ENCODE measurements at regions not wholly inside any gene's neighbourhood (a gene's known extent, or its start where the extent isn't known, plus 50 kb on each side); places are given as distances from the start of the nearest gene placed in this dataset.

GRCh38 chr22:49481659-49482399 lies 345.8 kb downstream of the BRD1 start:
- no peak for DNase-seq (ENCODE audit: low read depth)

- DNase-seq (ENCODE audit: low read depth) = no peak
Measured at GRCh38 chr22:49480896-49481658, 346.6 kb downstream of the BRD1 start.

GRCh38 chr22:49480331-49480730 lies 347.3 kb downstream of the BRD1 start:
- no peak for DNase-seq (ENCODE audit: low read depth)

GRCh38 chr22:49479566-49479965 lies 348.1 kb downstream of the BRD1 start:
- DNase-seq (ENCODE audit: low read depth) = no peak

- DNase-seq (ENCODE audit: low read depth) = no peak
Measured at GRCh38 chr22:49476800-49477400, 350.8 kb downstream of the BRD1 start.

- DNase-seq (ENCODE audit: low read depth) = no peak
Measured at GRCh38 chr22:49476176-49476575, 351.5 kb downstream of the BRD1 start.

- DNase-seq (ENCODE audit: low read depth) = no peak
Measured at GRCh38 chr22:49475253-49475652, 352.4 kb downstream of the BRD1 start.

GRCh38 chr22:49473286-49473685 lies 354.4 kb downstream of the BRD1 start:
- DNase-seq (ENCODE audit: low read depth) = no peak

- DNase-seq (ENCODE audit: low read depth) = no peak
Measured at GRCh38 chr22:49470741-49471503, 356.8 kb downstream of the BRD1 start.

GRCh38 chr22:49469896-49470740 lies 357.6 kb downstream of the BRD1 start:
- DNase-seq (ENCODE audit: low read depth) = no peak

GRCh38 chr22:49468487-49469198 lies 359.0 kb downstream of the BRD1 start:
- DNase-seq (ENCODE audit: low read depth) = no peak

GRCh38 chr22:49466878-49467595 lies 360.6 kb downstream of the BRD1 start:
- DNase-seq (ENCODE audit: low read depth) = no peak

- DNase-seq (ENCODE audit: low read depth) = no peak
Measured at GRCh38 chr22:49464037-49464436, 363.6 kb downstream of the BRD1 start.

GRCh38 chr22:49462795-49463194 lies 364.9 kb downstream of the BRD1 start:
- DNase-seq (ENCODE audit: low read depth) = no peak

GRCh38 chr22:49462291-49462690 lies 365.4 kb downstream of the BRD1 start:
- DNase-seq (ENCODE audit: low read depth) = no peak

GRCh38 chr22:49461674-49462073 lies 366.0 kb downstream of the BRD1 start:
- no peak for DNase-seq (ENCODE audit: low read depth)

- DNase-seq (ENCODE audit: low read depth) = no peak
Measured at GRCh38 chr22:49460592-49461281, 366.9 kb downstream of the BRD1 start.

- DNase-seq (ENCODE audit: low read depth) = no peak
Measured at GRCh38 chr22:49460091-49460490, 367.6 kb downstream of the BRD1 start.

GRCh38 chr22:49458708-49459099 lies 369.0 kb downstream of the BRD1 start:
- no peak for DNase-seq (ENCODE audit: low read depth)

Measured in HS-5 (cell line).